Endothelial cell of umbilical vein (primary cell): ENCODE measurements at regions not wholly inside any gene's neighbourhood (a gene's known extent, or its start where the extent isn't known, plus 50 kb on each side); places are given as distances from the start of the nearest gene placed in this dataset.

ENCODE experiments used
- BruUV-seq: library from RNA; stranded (reverse); fragments of 400-500 nt; replicated peaks from 2 replicates; lab custom pipeline; 2021; lab: Mats Ljungman, UMichigan
- CTCF ChIA-PET: fragments of 300-600, 350-600 bp; sonication (Branson Sonifier 250); formaldehyde crosslinking; loops from one replicate; lab custom pipeline; 2021; ENCODE audit warnings: antibody characterized with exemption, inconsistent platforms; lab: Charles Lee
- POLR2A ChIA-PET: fragments of 300-600, 350-600 bp; sonication (Branson Sonifier 250); formaldehyde crosslinking; loops from one replicate; lab custom pipeline; 2021; ENCODE audit warnings: antibody characterized with exemption, inconsistent platforms; lab: Charles Lee
- DNase-seq: peaks from one replicate; pipeline ENCODE4 v3.0.0-alpha.2; 2011; ENCODE audit warnings: low read depth, low spot score
- FAIRE-seq: peaks from 2 replicates; lab custom pipeline; 2011; peaks lifted over from hg19 to GRCh38; lab: Jason Lieb, UNC
- H2AFZ ChIP-seq: 2 replicates; pipeline ENCODE4 v1.6.0; 2012; ENCODE audit warnings: low read depth, low read length, control low read depth, inconsistent platforms
- H3K27ac ChIP-seq: 2 replicates; pipeline ENCODE4 v1.5.1; 2011; ENCODE audit warnings: low read depth, mild to moderate bottlenecking, control low read depth, low read length, moderate library complexity; ENCODE audit not compliant: insufficient read depth
- H3K27me3 ChIP-seq, 2 experiments: 2 replicates each; pipeline versions ENCODE4 v1.6.0 to v1.6.1; 2011; ENCODE audit warnings: low read length in 2 of 2, mixed read lengths in 1 of 2; ENCODE audit not compliant: control insufficient read depth in 2 of 2, insufficient read depth in 2 of 2
- H3K36me3 ChIP-seq, 2 experiments: 2 replicates in 1 of 2; 3 replicates in 1 of 2; pipeline ENCODE4 v1.5.1; 2011; ENCODE audit warnings: low read length in 2 of 2, mild to moderate bottlenecking in 1 of 2, moderate library complexity in 1 of 2; ENCODE audit not compliant: control insufficient read depth in 2 of 2, insufficient read depth in 2 of 2; ENCODE audit errors: extremely low read depth in 1 of 2
- H3K4me1 ChIP-seq: 3 replicates; pipeline ENCODE4 v1.5.1; 2011; ENCODE audit warnings: mild to moderate bottlenecking, low read length; ENCODE audit not compliant: control insufficient read depth, insufficient read depth; ENCODE audit errors: extremely low read depth
- H3K4me2 ChIP-seq: 2 replicates; pipeline ENCODE4 v1.6.1; 2011; ENCODE audit warnings: low read length, control low read depth, mixed read lengths; ENCODE audit not compliant: insufficient read depth
- H3K4me3 ChIP-seq, 3 experiments: fragments of 200-600 bp in 1 of 3; sonication (generic), shearing (Covaris generic) in 1 of 3; replicated peaks in 1 of 3; 2 replicates each; pipeline ENCODE4 v1.5.1; 2011 to 2016; ENCODE audit warnings: control low read depth in 3 of 3, low read length in 3 of 3, mild to moderate bottlenecking in 2 of 3, inconsistent platforms in 1 of 3, low read depth in 1 of 3, moderate library complexity in 1 of 3; ENCODE audit not compliant: insufficient read depth in 1 of 3
- H3K79me2 ChIP-seq: 2 replicates; pipeline ENCODE4 v1.6.0; 2012; ENCODE audit warnings: low read length, inconsistent platforms; ENCODE audit not compliant: control insufficient read depth, insufficient read depth
- H3K9ac ChIP-seq: replicated peaks from 2 replicates; pipeline ENCODE3; 2011; ENCODE audit warnings: low read length, control low read depth; ENCODE audit not compliant: insufficient read depth; ENCODE audit errors: extremely low read depth
- H3K9me1 ChIP-seq: replicated peaks from 3 replicates; pipeline ENCODE4 v1.6.0; 2011; ENCODE audit warnings: mild to moderate bottlenecking, low read length; ENCODE audit not compliant: control insufficient read depth, insufficient read depth; ENCODE audit errors: extremely low read depth
- H3K9me3 ChIP-seq: replicated peaks from 2 replicates; pipeline ENCODE4 v1.5.1; 2012; ENCODE audit warnings: low read length, inconsistent platforms; ENCODE audit not compliant: control insufficient read depth, insufficient read depth
- H4K20me1 ChIP-seq: replicated peaks from 2 replicates; pipeline ENCODE3; 2011; ENCODE audit warnings: mild to moderate bottlenecking, low read length; ENCODE audit not compliant: control insufficient read depth, insufficient read depth; ENCODE audit errors: extremely low read depth
- GATA2 ChIP-seq: IDR thresholded peaks from 2 replicates; pipeline ENCODE4 v1.7.0; 2011; ENCODE audit warnings: low read depth, mild to moderate bottlenecking, moderate library complexity, mixed read lengths, low read length; ENCODE audit not compliant: insufficient read length, insufficient read depth
- JUN ChIP-seq: IDR thresholded peaks from 2 replicates; pipeline ENCODE4 v1.6.1; 2011; ENCODE audit warnings: borderline replicate concordance, low read depth; ENCODE audit not compliant: insufficient read length, insufficient read depth
- MYC ChIP-seq: IDR thresholded peaks from one replicate; pipeline ENCODE4 v1.6.1; 2011; ENCODE audit warnings: mild to moderate bottlenecking, low read depth, low read length
- POLR2A ChIP-seq: IDR thresholded peaks from 2 replicates; pipeline ENCODE4 v1.6.1; 2012; ENCODE audit warnings: low read depth, mild to moderate bottlenecking, control low read depth, low read length
- POLR2AphosphoS5 ChIP-seq: IDR thresholded peaks from 2 replicates; pipeline ENCODE4 v1.6.1; 2012; ENCODE audit warnings: low read depth, mild to moderate bottlenecking, control low read depth, low read length, moderate library complexity; ENCODE audit not compliant: insufficient read depth
- dilution Hi-C: fragments of 300-500 bp; cut with MboI; formaldehyde crosslinking; loops from one replicate; pipeline ENCODE4 v1.15.0; 2019; ENCODE audit warnings: low sequenced_read_pairs; ENCODE audit not compliant: extremely low pct_ligation_motif_present
- intact Hi-C: fragments of 100-400 bp; cut with micrococcal nuclease; formaldehyde crosslinking; loops from one replicate; pipeline ENCODE4 v1.10.0; 2022
- TF ChIP-seq, protein P1 (sequence below), 2 donors: IDR thresholded peaks; 1 replicate in 1 of 2; 2 replicates in 1 of 2; pipeline ENCODE4 v1.5.1; 2011; ENCODE audit warnings: low read length in 2 of 2, mild to moderate bottlenecking in 2 of 2, moderate library complexity in 2 of 2, control low read depth in 1 of 2, inconsistent platforms in 1 of 2, low read depth in 1 of 2; ENCODE audit not compliant: insufficient read depth in 1 of 2; ENCODE audit errors: extremely low read depth in 1 of 2
- TF ChIP-seq, protein P2 (sequence below): IDR thresholded peaks from 2 replicates; pipeline ENCODE4 v1.6.1; 2011; ENCODE audit not compliant: insufficient read depth, insufficient read length

DNA sequence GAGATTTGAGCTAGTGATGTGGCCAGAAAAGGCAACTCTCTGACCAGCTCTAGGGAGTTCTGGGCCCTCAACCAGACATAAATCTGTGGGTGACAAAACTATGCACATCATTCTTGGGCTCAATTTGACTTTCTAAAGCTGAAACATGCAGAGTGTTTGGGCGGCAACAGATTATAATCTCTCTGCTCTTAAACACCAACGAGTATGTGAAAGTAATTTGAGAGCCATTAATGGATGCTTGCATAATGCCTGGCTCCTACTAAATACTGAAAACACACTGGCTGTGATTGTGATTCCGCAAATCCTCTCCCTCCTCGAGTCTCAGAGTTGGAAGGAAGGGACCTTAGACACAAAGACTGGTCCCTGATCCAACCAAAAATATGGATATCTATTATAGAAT is 186.7 kb downstream of the UACA start:
- peaks cover 8 to 15% of the 10 kb centered on the region in 2 experiments for H3K27me3 ChIP-seq
- no peaks in the 10 kb centered on the region for H3K79me2 ChIP-seq
- FAIRE-seq (no peak), DNase-seq (no peak)
- H3K9me1 ChIP-seq = no peaks in the 10 kb centered on the region
- no peak overlapping the region for H3K27ac ChIP-seq
- H3K4me1 ChIP-seq = no peaks in the 10 kb centered on the region
- ChIA-PET POLR2A (no interaction called here), CTCF (interaction anchor here (0.7 to 2.2 kb wide), 3 partner anchors 9 to 89 kb away, joined by 3 to 10 read pairs (median 3); no protein-coding TSS in a partner anchor)
- TF ChIP-seq POLR2A = no peak
- no peak for TF ChIP-seq MYC
- TF ChIP-seq POLR2AphosphoS5 = no peak
- TF ChIP-seq GATA2 = no peak
- TF ChIP-seq, protein P1, sequence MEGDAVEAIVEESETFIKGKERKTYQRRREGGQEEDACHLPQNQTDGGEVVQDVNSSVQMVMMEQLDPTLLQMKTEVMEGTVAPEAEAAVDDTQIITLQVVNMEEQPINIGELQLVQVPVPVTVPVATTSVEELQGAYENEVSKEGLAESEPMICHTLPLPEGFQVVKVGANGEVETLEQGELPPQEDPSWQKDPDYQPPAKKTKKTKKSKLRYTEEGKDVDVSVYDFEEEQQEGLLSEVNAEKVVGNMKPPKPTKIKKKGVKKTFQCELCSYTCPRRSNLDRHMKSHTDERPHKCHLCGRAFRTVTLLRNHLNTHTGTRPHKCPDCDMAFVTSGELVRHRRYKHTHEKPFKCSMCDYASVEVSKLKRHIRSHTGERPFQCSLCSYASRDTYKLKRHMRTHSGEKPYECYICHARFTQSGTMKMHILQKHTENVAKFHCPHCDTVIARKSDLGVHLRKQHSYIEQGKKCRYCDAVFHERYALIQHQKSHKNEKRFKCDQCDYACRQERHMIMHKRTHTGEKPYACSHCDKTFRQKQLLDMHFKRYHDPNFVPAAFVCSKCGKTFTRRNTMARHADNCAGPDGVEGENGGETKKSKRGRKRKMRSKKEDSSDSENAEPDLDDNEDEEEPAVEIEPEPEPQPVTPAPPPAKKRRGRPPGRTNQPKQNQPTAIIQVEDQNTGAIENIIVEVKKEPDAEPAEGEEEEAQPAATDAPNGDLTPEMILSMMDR (IDR thresholded peaks at IDR 0.05; ENCODE audit: extremely low read depth in 1 of 2, insufficient read depth in 1 of 2, low read depth in 1 of 2, low read length in 2 of 2) = no peak
- TF ChIP-seq, protein P2, sequence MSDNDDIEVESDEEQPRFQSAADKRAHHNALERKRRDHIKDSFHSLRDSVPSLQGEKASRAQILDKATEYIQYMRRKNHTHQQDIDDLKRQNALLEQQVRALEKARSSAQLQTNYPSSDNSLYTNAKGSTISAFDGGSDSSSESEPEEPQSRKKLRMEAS = no peak
- no peak for TF ChIP-seq JUN
- no peaks in the 10 kb centered on the region for H3K9me3 ChIP-seq
- dilution Hi-C loops = no loop called here
- no peak overlapping the region for H3K9ac ChIP-seq
- H4K20me1 ChIP-seq = no peaks in the 10 kb centered on the region
- intact Hi-C loops = no loop called here
- H3K36me3 ChIP-seq = no peaks in the 10 kb centered on the region
- H2AFZ ChIP-seq = no peak overlapping the region
- no TSS peak for BruUV-seq
- H3K4me2 ChIP-seq = no peak overlapping the region
- no peak overlapping the region for H3K4me3 ChIP-seq
